B cell (primary cell): ENCODE measurements at regions not wholly inside any gene's neighbourhood (a gene's known extent, or its start where the extent isn't known, plus 50 kb on each side); places are given as distances from the start of the nearest gene placed in this dataset.

ENCODE experiments used
- ATAC-seq: fragments of 200-7000 bp; cut with Tn5 transposase; one replicate; pipeline ENCODE4 v1.10.0; 2021; ENCODE audit warnings: low read depth, mild to moderate bottlenecking, moderate number of reproducible peaks, moderate library complexity
- CTCF ChIA-PET: fragments of 350-600 bp; sonication (Branson Sonifier 250); formaldehyde crosslinking; loops from one replicate; lab custom pipeline; 2021; ENCODE audit warnings: antibody characterized with exemption, inconsistent platforms; lab: Charles Lee
- POLR2A ChIA-PET: fragments of 350-600 bp; sonication (Branson Sonifier 250); formaldehyde crosslinking; loops from one replicate; lab custom pipeline; 2021; ENCODE audit warnings: antibody characterized with exemption; lab: Charles Lee
- DNase-seq: peaks from one replicate; pipeline ENCODE4 v3.0.0; 2013
- H2AFZ ChIP-seq: 2 replicates; pipeline ENCODE4 v1.6.1; 2012; ENCODE audit warnings: mild to moderate bottlenecking, low read depth, low read length; ENCODE audit not compliant: insufficient read depth, poor library complexity, severe bottlenecking
- H3K27ac ChIP-seq, 2 donors: 1 replicate in 1 of 2; 2 replicates in 1 of 2; pipeline ENCODE4 v1.5.1; 2012 to 2013; ENCODE audit warnings: low read length in 2 of 2, mild to moderate bottlenecking in 2 of 2, moderate library complexity in 1 of 2
- H3K27me3 ChIP-seq, 4 experiments: fragments of 200-600 bp in 1 of 4; sonication (generic) in 1 of 4; replicated peaks in 1 of 4; 1 replicate in 2 of 4; 2 replicates in 2 of 4; pipeline versions ENCODE4 v1.6.1 to v1.7.0; 2013 to 2016; ENCODE audit warnings: low read length in 3 of 4, mild to moderate bottlenecking in 2 of 4, mixed read lengths in 1 of 4, moderate library complexity in 1 of 4; ENCODE audit not compliant: insufficient read depth in 4 of 4, control insufficient read depth in 3 of 4; ENCODE audit errors: control extremely low read depth in 1 of 4
- H3K36me3 ChIP-seq, 2 experiments: replicated peaks in 1 of 2; 1 replicate in 1 of 2; 2 replicates in 1 of 2; pipeline versions ENCODE4 v1.6.1 to v1.7.1; 2013; ENCODE audit warnings: low read length in 1 of 2; ENCODE audit not compliant: insufficient read depth in 2 of 2, control insufficient read depth in 1 of 2; ENCODE audit errors: control extremely low read depth in 1 of 2, extremely low read depth in 1 of 2
- H3K4me1 ChIP-seq, 2 donors: fragments of 200-600 bp in 1 of 2; sonication (generic) in 1 of 2; 1 replicate in 1 of 2; 2 replicates in 1 of 2; pipeline versions ENCODE4 v1.5.1 to v1.6.1; 2013 to 2017; ENCODE audit warnings: low read length in 2 of 2; ENCODE audit not compliant: control insufficient read depth in 2 of 2, insufficient read depth in 2 of 2
- H3K4me2 ChIP-seq: replicated peaks from 2 replicates; pipeline ENCODE3; 2012; ENCODE audit warnings: mild to moderate bottlenecking, low read depth, low read length; ENCODE audit not compliant: poor library complexity, severe bottlenecking
- H3K4me3 ChIP-seq, 5 experiments: fragments of 200-600 bp in 1 of 5; sonication (generic) in 1 of 5; 1 replicate in 3 of 5; 2 replicates in 2 of 5; pipeline versions ENCODE4 v1.5.1 to v1.7.0; 2011 to 2016; ENCODE audit warnings: low read length in 4 of 5, mild to moderate bottlenecking in 4 of 5, low read depth in 2 of 5, control low read depth in 1 of 5, moderate library complexity in 1 of 5; ENCODE audit not compliant: insufficient read depth in 1 of 5; ENCODE audit errors: control extremely low read depth in 1 of 5, extremely low read depth in 1 of 5
- H3K79me2 ChIP-seq: fragments of 200-600 bp; sonication (generic); one replicate; pipeline ENCODE4 v1.6.0; 2016; ENCODE audit warnings: low read length; ENCODE audit not compliant: control insufficient read depth, insufficient read depth
- H3K9ac ChIP-seq: fragments of 200-600 bp; sonication (generic); 2 replicates; pipeline ENCODE4 v1.6.1; 2017; ENCODE audit warnings: mild to moderate bottlenecking, low read length, moderate library complexity
- H3K9me3 ChIP-seq, 3 donors: one replicate each; pipeline versions ENCODE4 v1.6.1 to v1.7.1; 2013; ENCODE audit warnings: low read length in 2 of 3; ENCODE audit not compliant: control insufficient read depth in 2 of 3, insufficient read depth in 1 of 3; ENCODE audit errors: control extremely low read depth in 1 of 3
- H4K20me1 ChIP-seq: 2 replicates; pipeline ENCODE4 v1.6.0; 2012; ENCODE audit warnings: mild to moderate bottlenecking, low read length; ENCODE audit not compliant: insufficient read depth, control insufficient read depth, poor library complexity, severe bottlenecking
- H3K27ac Mint-ChIP-seq: one replicate; pipeline ENCODE4 v1.8.0; 2021; ENCODE audit warnings: mixed read lengths
- H3K27me3 Mint-ChIP-seq: one replicate; pipeline ENCODE4 v1.8.0; 2021; ENCODE audit warnings: mixed read lengths
- H3K4me1 Mint-ChIP-seq: one replicate; pipeline ENCODE4 v1.8.0; 2021; ENCODE audit warnings: mixed read lengths
- H3K4me3 Mint-ChIP-seq: one replicate; pipeline ENCODE4 v1.8.0; 2021; ENCODE audit warnings: mixed read lengths
- H3K9me3 Mint-ChIP-seq: one replicate; pipeline ENCODE4 v1.8.0; 2022; ENCODE audit warnings: mixed read lengths; ENCODE audit not compliant: insufficient read depth
- EZH2 ChIP-seq: IDR thresholded peaks from 2 replicates; pipeline ENCODE4 v1.6.1; 2012; ENCODE audit warnings: borderline replicate concordance, low read depth, mild to moderate bottlenecking, moderate library complexity, low read length; ENCODE audit not compliant: insufficient read depth, poor library complexity, severe bottlenecking
- WGBS: methylation state at CpG from one replicate; pipeline ENCODE4 v1.1.5; 2013; ENCODE audit warnings: missing lambda C conversion rate; ENCODE audit not compliant: insufficient coverage; 5-methylcytosine and 5-hydroxymethylcytosine counted together
- intact Hi-C: fragments of 100-400 bp; cut with micrococcal nuclease; formaldehyde crosslinking; loops from one replicate; pipeline ENCODE4 v1.10.0; 2022
- TF ChIP-seq, protein P1 (sequence below): fragments of 200-600 bp; IDR thresholded peaks from one replicate; pipeline ENCODE4 v1.8.0; 2022; ENCODE audit warnings: antibody characterized with exemption, mild to moderate bottlenecking

DNA sequence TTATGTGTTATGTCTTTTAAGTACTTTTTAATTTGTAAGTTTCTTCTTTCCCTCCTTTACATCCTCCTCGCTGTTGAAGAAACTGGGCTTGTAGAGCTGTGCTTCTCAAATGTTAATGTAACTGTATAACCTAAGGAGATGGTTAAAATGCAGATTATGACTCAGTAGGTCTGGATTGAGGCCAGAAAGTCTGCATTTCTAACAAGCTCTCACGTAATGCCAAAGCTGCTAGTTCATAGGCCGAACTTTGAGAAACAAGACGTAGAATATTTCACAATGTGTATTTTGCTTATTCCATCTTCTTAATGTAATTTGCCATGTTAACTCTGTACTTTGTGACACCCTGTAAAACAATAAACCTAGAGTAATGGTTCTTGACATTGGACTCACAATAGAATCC lies 193.3 kb upstream of the SYT1 start:
- H3K4me3 Mint-ChIP-seq = no peak overlapping the region
- intact Hi-C loops = no loop called here
- Histone ChIP-seq H3K4me2 (no peak overlapping the region), H3K4me3 (no peak overlapping the region), H3K9me3 (no peaks in the 10 kb centered on the region), H3K36me3 (no peaks in the 10 kb centered on the region), H3K79me2 (no peaks in the 10 kb centered on the region), H4K20me1 (no peaks in the 10 kb centered on the region), H3K9ac (no peak overlapping the region), H2AFZ (no peak overlapping the region), H3K27me3 (no peaks in the 10 kb centered on the region), H3K27ac (no peak overlapping the region), H3K4me1 (no peaks in the 10 kb centered on the region)
- DNase-seq = no peak
- ChIA-PET CTCF (no interaction called here), POLR2A (no interaction called here)
- TF ChIP-seq, protein P1, sequence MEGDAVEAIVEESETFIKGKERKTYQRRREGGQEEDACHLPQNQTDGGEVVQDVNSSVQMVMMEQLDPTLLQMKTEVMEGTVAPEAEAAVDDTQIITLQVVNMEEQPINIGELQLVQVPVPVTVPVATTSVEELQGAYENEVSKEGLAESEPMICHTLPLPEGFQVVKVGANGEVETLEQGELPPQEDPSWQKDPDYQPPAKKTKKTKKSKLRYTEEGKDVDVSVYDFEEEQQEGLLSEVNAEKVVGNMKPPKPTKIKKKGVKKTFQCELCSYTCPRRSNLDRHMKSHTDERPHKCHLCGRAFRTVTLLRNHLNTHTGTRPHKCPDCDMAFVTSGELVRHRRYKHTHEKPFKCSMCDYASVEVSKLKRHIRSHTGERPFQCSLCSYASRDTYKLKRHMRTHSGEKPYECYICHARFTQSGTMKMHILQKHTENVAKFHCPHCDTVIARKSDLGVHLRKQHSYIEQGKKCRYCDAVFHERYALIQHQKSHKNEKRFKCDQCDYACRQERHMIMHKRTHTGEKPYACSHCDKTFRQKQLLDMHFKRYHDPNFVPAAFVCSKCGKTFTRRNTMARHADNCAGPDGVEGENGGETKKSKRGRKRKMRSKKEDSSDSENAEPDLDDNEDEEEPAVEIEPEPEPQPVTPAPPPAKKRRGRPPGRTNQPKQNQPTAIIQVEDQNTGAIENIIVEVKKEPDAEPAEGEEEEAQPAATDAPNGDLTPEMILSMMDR = no peak
- TF ChIP-seq EZH2 = no peak
- no peak for ATAC-seq
- no peak overlapping the region for H3K27ac Mint-ChIP-seq
- H3K9me3 Mint-ChIP-seq = no peaks in the 10 kb centered on the region
- no peaks in the 10 kb centered on the region for H3K4me1 Mint-ChIP-seq
- no peaks in the 10 kb centered on the region for H3K27me3 Mint-ChIP-seq
- WGBS = 100% methylated on average over 1 of the region's 4 CpGs

DNA sequence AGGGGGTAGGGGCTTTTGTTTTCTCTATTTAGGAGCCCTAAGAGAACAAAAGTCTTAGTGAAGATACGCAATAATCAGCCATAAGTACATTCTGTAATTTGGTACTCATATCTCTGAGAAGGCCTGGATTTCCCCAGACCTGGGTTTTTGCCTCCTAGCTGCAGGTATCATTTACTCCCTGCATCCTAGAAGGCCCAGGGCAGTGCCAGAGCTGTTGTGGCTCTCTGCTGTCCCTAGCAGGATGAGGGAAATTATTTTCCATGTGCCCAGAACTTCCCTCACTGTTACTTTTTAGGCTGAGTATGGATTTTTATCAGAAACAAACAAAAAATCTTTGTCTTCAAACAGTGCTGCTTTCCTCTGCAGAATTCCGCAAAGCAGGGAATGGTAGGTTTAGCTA lies 192.5 kb upstream of the SYT1 start:
- WGBS = no CpG with 5 or more reads among the region's 2 CpGs
- no peak overlapping the region for H3K4me2 ChIP-seq
- no peaks in the 10 kb centered on the region for H3K4me1 Mint-ChIP-seq
- H3K27ac ChIP-seq = no peak overlapping the region
- H2AFZ ChIP-seq = no peak overlapping the region
- H3K27me3 Mint-ChIP-seq = no peaks in the 10 kb centered on the region
- H4K20me1 ChIP-seq = no peaks in the 10 kb centered on the region
- H3K9me3 ChIP-seq = no peaks in the 10 kb centered on the region
- no peak overlapping the region for H3K9ac ChIP-seq
- no peak overlapping the region for H3K4me3 Mint-ChIP-seq
- TF ChIP-seq EZH2 = no peak
- TF ChIP-seq, protein P1 = no peak
- H3K4me1 ChIP-seq = no peaks in the 10 kb centered on the region
- POLR2A ChIA-PET = no interaction called here
- intact Hi-C loops = no loop called here
- DNase-seq = no peak
- no peak overlapping the region for H3K4me3 ChIP-seq
- H3K9me3 Mint-ChIP-seq = no peaks in the 10 kb centered on the region
- no peaks in the 10 kb centered on the region for H3K27me3 ChIP-seq
- H3K27ac Mint-ChIP-seq = no peak overlapping the region
- CTCF ChIA-PET = no interaction called here
- no peak for ATAC-seq
- H3K36me3 ChIP-seq = no peaks in the 10 kb centered on the region
- no peaks in the 10 kb centered on the region for H3K79me2 ChIP-seq
